SU-DHL-6 (cell line): ENCODE measurements at regions not wholly inside any gene's neighbourhood (a gene's known extent, or its start where the extent isn't known, plus 50 kb on each side); places are given as distances from the start of the nearest gene placed in this dataset.

Experiments used
- CTCF ChIP-seq: fragments of 200-600 bp; sonication (generic); IDR thresholded peaks from one replicate; pipeline ENCODE4 v1.5.1; 2017; ENCODE audit warnings: antibody characterized with exemption, mild to moderate bottlenecking, low read length, moderate library complexity; ENCODE audit not compliant: insufficient read depth, poor library complexity, severe bottlenecking
- EZH2phosphoT487 ChIP-seq: fragments of 200-600 bp; sonication (generic), shearing (Covaris generic); conservative IDR thresholded peaks from 2 replicates; pipeline ENCODE4 v1.6.1; 2018; ENCODE audit warnings: mild to moderate bottlenecking, antibody characterized with exemption, low read length, moderate library complexity, mixed read lengths

GRCh38 chr20:56831795-56832194, 202.7 kb downstream of the TFAP2C start:
- no peak for TF ChIP-seq CTCF
- no peak for TF ChIP-seq EZH2phosphoT487
